ENCODE measurements at regions not wholly inside any gene's neighbourhood (a gene's known extent, or its start where the extent isn't known, plus 50 kb on each side); places are given as distances from the start of the nearest gene placed in this dataset.

DNA sequence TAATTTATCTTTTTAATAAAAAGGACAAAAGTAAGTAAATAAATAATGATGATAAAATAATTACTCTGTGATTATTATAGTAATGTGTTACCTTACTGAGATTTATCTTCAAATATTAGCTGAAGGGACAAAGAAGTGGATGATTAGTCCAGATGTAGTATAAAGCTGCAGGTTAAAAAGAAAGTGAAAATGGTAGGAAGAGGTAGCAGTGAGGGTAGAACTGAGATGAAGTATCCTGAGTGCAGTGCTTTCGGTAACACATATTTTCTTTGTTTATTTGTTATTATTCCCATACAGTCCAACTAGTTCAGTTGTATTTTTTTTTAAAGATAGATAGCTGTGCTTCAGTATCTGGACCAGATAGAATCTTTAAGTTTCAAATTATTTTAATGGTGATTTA lies 1203.5 kb downstream of the NCAM2 start:
- H3K4me3 ChIP-seq (ENCODE audit: low read length), result no peak overlapping the region
- H3K27ac ChIP-seq (ENCODE audit: low read depth in 1 of 2, low read length in 2 of 2), result no peak overlapping the region
- H3K27me3 ChIP-seq (ENCODE audit: control insufficient read depth in 1 of 2, insufficient read depth in 2 of 2, low read length in 2 of 2), result no peaks in the 10 kb centered on the region
- ATAC-seq (ENCODE audit: poor library complexity), result no peak
- POLR2A ChIA-PET, result no interaction called here
- TF ChIP-seq, protein P1, sequence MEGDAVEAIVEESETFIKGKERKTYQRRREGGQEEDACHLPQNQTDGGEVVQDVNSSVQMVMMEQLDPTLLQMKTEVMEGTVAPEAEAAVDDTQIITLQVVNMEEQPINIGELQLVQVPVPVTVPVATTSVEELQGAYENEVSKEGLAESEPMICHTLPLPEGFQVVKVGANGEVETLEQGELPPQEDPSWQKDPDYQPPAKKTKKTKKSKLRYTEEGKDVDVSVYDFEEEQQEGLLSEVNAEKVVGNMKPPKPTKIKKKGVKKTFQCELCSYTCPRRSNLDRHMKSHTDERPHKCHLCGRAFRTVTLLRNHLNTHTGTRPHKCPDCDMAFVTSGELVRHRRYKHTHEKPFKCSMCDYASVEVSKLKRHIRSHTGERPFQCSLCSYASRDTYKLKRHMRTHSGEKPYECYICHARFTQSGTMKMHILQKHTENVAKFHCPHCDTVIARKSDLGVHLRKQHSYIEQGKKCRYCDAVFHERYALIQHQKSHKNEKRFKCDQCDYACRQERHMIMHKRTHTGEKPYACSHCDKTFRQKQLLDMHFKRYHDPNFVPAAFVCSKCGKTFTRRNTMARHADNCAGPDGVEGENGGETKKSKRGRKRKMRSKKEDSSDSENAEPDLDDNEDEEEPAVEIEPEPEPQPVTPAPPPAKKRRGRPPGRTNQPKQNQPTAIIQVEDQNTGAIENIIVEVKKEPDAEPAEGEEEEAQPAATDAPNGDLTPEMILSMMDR (IDR thresholded peaks at IDR 0.05), result no peak
- no peak for DNase-seq
- no peaks in the 10 kb centered on the region for H3K4me1 ChIP-seq (ENCODE audit: insufficient read depth, low read length)
- no peaks in the 10 kb centered on the region for H3K36me3 ChIP-seq (ENCODE audit: insufficient read depth, low read length)
- Mint-ChIP-seq H3K4me3 (no peak overlapping the region), H3K27ac (no peak overlapping the region), H3K9me3 (no peaks in the 10 kb centered on the region), H3K4me1 (ENCODE audit: low read depth) (no peaks in the 10 kb centered on the region), H3K36me3 (ENCODE audit: low read depth) (no peaks in the 10 kb centered on the region), H3K27me3 (no peaks in the 10 kb centered on the region)
- intact Hi-C loops (cut with DNase I, micrococcal nuclease), result no loop called here
- H3K9me3 ChIP-seq (ENCODE audit: control insufficient read depth in 1 of 2, insufficient read depth in 1 of 2, low read length in 2 of 2), result no peaks in the 10 kb centered on the region
- CTCF ChIA-PET, result no interaction called here

DNA sequence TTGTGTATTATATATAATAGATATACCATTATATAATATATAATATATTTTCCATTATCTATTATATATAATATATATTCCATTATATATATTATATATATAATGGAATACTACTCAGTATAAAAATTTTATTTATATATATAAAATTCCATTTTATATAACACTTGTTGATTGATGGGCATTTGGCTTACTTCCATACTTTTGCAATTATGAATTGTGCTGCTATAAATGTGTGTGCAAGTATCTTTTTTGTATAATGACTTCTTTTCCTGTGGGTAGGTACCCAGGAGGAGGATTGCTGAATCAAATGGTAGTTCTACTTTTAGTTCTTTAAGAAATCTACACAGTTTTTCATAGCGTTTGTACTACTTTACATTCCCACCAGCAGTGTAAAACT lies 1211.1 kb downstream of the NCAM2 start:
- Histone ChIP-seq H3K27ac (ENCODE audit: low read depth in 1 of 2, low read length in 2 of 2) (no peak overlapping the region), H3K4me1 (ENCODE audit: insufficient read depth, low read length) (no peaks in the 10 kb centered on the region), H3K9me3 (ENCODE audit: control insufficient read depth in 1 of 2, insufficient read depth in 1 of 2, low read length in 2 of 2) (peaks cover 0 to 5% of the 10 kb centered on the region in 2 experiments), H3K27me3 (ENCODE audit: control insufficient read depth in 1 of 2, insufficient read depth in 2 of 2, low read length in 2 of 2) (no peaks in the 10 kb centered on the region), H3K36me3 (ENCODE audit: insufficient read depth, low read length) (no peaks in the 10 kb centered on the region), H3K4me3 (ENCODE audit: low read length) (no peak overlapping the region)
- no peaks in the 10 kb centered on the region for H3K4me1 Mint-ChIP-seq (ENCODE audit: low read depth)
- no peaks in the 10 kb centered on the region for H3K36me3 Mint-ChIP-seq (ENCODE audit: low read depth)
- no peak for ATAC-seq (ENCODE audit: poor library complexity)
- CTCF ChIA-PET, result no interaction called here
- peaks cover 9% of the 10 kb centered on the region for H3K9me3 Mint-ChIP-seq
- DNase-seq, result no peak
- H3K27ac Mint-ChIP-seq, result no peak overlapping the region
- H3K27me3 Mint-ChIP-seq, result no peaks in the 10 kb centered on the region
- no peak overlapping the region for H3K4me3 Mint-ChIP-seq
- intact Hi-C loops (cut with DNase I, micrococcal nuclease), result no loop called here
- TF ChIP-seq, protein P1 (IDR thresholded peaks at IDR 0.05), result no peak
- POLR2A ChIA-PET, result no interaction called here

- no peak for ATAC-seq (ENCODE audit: poor library complexity)
Measured at GRCh38 chr21:22211943-22212342, 1213.7 kb downstream of the NCAM2 start.

More at GRCh38 chr21:22211943-22212342, 1213.7 kb downstream of the NCAM2 start:
- H3K4me1 ChIP-seq (ENCODE audit: insufficient read depth, low read length), result no peaks in the 10 kb centered on the region
- no peaks in the 10 kb centered on the region for H3K4me1 Mint-ChIP-seq (ENCODE audit: low read depth)
- H3K9me3 ChIP-seq (ENCODE audit: control insufficient read depth in 1 of 2, insufficient read depth in 1 of 2, low read length in 2 of 2), result peaks cover 0 to 5% of the 10 kb centered on the region in 2 experiments
- H3K27me3 ChIP-seq (ENCODE audit: control insufficient read depth in 1 of 2, insufficient read depth in 2 of 2, low read length in 2 of 2), result no peaks in the 10 kb centered on the region
- no peaks in the 10 kb centered on the region for H3K27me3 Mint-ChIP-seq
- no peak for DNase-seq
- POLR2A ChIA-PET, result no interaction called here
- no peak overlapping the region for H3K4me3 ChIP-seq (ENCODE audit: low read length)
- no peak overlapping the region for H3K4me3 Mint-ChIP-seq
- peaks cover 11% of the 10 kb centered on the region for H3K9me3 Mint-ChIP-seq
- no peaks in the 10 kb centered on the region for H3K36me3 Mint-ChIP-seq (ENCODE audit: low read depth)
- H3K27ac Mint-ChIP-seq, result no peak overlapping the region
- intact Hi-C loops (cut with DNase I, micrococcal nuclease), result no loop called here
- no peak overlapping the region for H3K27ac ChIP-seq (ENCODE audit: low read depth in 1 of 2, low read length in 2 of 2)
- CTCF ChIA-PET, result no interaction called here
- TF ChIP-seq, protein P1 (IDR thresholded peaks at IDR 0.05), result no peak
- H3K36me3 ChIP-seq (ENCODE audit: insufficient read depth, low read length), result no peaks in the 10 kb centered on the region

All from CD4-positive, alpha-beta T cell (primary cell).